ENCODE measurements at regions not wholly inside any gene's neighbourhood (a gene's known extent, or its start where the extent isn't known, plus 50 kb on each side); places are given as distances from the start of the nearest gene placed in this dataset.

DNA sequence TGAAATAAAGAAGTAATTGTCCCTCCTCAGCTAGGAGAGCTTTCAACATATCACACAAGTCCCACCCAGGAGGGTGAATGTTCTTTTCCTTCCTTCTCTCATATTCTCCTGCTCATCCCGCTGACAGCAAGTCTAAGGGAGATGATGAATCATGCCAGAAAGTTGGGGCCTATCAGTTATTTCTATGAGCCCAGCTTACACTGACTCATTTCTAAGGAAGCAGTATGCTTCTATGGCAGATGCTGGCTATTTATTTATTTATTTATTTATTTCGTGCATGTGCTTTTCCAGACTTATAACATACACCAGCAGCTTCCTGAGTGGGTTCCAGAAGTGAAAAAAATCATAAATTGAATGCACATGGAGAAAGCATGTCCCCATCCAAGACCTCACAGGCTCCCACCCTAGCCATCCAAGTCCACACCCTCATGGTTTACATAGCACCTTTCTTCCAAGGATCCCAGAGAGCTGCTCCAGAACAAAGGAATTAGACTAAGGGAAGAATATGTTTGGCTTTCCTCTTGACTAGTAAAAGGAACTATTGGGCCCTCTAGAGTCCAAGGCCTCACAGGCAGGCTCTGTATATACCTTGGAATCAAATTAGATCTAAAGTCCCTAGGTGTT, 1074.2 kb upstream of the ZEB2 start:
- ATAC-seq (peak; percentile 87), DNase-seq (no peak)
- Histone ChIP-seq H3K27me3 (no peaks in the 10 kb centered on the region), H3K9me3 (no peaks in the 10 kb centered on the region), H3K27ac (no peak overlapping the region), H3K4me3 (no peak overlapping the region), H3K4me1 (peaks cover 0 to 11% of the 10 kb centered on the region in 2 donors), H3K36me3 (no peaks in the 10 kb centered on the region)
- intact Hi-C loops (cut with DNase I) = no loop called here
- no peak for TF ChIP-seq CTCF (IDR thresholded peaks at IDR 0.05)

DNA sequence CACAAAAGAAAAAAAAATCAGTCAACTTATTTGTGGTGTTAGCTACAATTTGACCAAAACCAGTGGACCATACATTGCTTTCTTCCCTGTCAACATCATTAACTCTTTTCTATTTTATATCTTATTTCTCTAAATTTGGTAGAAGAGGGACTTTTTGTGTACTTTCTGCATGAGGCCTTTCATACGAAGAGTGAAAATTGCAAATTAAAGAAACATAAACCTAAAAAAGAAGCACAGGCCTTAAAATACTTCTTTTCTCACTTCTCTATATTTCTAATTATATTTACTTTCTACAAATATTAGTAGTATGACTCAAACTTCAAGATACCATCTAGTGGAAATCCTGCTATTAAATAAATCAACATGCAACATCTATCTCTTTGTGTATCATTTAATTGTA, 1073.4 kb upstream of the ZEB2 start:
- peaks cover 0 to 11% of the 10 kb centered on the region in 2 donors for H3K4me1 ChIP-seq

DNA sequence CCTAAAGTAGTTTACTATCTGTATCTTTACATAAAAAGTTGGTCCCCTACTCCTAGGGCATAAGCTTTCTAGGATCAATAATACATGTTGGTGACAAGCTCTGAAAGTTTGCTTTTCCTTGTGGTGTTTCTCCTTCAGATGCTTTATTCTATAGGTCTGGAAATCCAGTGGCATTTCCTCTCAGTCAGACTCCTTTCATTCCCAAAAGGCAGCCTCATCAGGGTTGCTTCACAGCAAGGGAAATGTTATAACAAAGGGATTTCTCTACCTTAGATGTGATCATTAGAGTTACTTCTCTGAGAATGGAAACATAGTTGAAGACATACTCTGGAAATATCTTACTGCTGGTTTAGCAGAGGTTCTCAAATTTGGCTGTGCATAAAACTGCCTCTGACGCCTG, 1072.4 kb upstream of the ZEB2 start:
- ATAC-seq = no peak
- no peak overlapping the region for H3K27ac ChIP-seq
- no peaks in the 10 kb centered on the region for H3K36me3 ChIP-seq
- intact Hi-C loops (cut with DNase I) = no loop called here
- H3K27me3 ChIP-seq = no peaks in the 10 kb centered on the region
- peaks cover 0 to 7% of the 10 kb centered on the region in 2 donors for H3K4me1 ChIP-seq
- no peaks in the 10 kb centered on the region for H3K9me3 ChIP-seq
- no peak overlapping the region for H3K4me3 ChIP-seq
- TF ChIP-seq CTCF (IDR thresholded peaks at IDR 0.05) = no peak
- no peak for DNase-seq

More for the DNA sequence above, 1073.4 kb upstream of the ZEB2 start:
- no peaks in the 10 kb centered on the region for H3K36me3 ChIP-seq
- H3K9me3 ChIP-seq = no peaks in the 10 kb centered on the region
- no peaks in the 10 kb centered on the region for H3K27me3 ChIP-seq
- intact Hi-C loops (cut with DNase I) = no loop called here
- ATAC-seq (no peak), DNase-seq (no peak)
- no peak for TF ChIP-seq CTCF (IDR thresholded peaks at IDR 0.05)
- H3K27ac ChIP-seq = no peak overlapping the region
- no peak overlapping the region for H3K4me3 ChIP-seq

DNA sequence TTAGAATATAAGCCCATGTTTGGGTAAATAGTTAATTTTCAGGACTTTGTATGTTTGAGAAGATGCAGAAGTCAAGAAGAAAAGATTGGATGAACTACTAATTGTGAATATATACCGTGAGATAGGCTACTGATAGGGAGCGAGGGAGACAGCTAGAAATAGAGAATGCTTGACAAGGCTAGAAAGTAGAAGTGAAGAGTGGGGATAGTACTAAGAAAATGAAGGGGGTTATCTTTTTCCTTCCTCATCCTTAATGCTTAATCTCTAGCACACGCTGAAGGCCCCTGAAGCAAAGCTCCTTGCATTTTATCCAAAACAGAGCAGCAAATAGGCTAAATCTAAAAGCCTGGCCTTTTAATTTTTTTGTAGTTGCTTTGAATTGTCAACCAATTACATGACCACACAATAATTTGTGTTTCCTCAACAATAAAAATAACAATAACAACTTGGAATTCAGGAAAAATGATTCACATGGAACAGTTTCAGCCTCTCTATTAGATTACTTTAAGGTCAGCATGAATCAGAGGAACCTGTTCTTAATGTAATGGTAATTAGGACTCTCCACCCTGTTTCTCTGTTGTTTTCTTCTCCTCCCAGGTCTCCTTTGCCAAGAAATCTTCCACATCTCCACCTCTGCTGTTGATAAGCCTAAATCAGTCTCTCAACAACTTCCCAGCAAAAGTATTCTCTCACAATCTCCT, 1071.3 kb upstream of the ZEB2 start:
- TF ChIP-seq CTCF (IDR thresholded peaks at IDR 0.05) = no peak
- Histone ChIP-seq H3K4me1 (peaks cover 0 to 4% of the 10 kb centered on the region in 2 donors), H3K36me3 (no peaks in the 10 kb centered on the region), H3K9me3 (no peaks in the 10 kb centered on the region), H3K27me3 (no peaks in the 10 kb centered on the region), H3K27ac (no peak overlapping the region), H3K4me3 (no peak overlapping the region)
- no peak for DNase-seq
- ATAC-seq = no peak
- intact Hi-C loops (cut with DNase I) = no loop called here

DNA sequence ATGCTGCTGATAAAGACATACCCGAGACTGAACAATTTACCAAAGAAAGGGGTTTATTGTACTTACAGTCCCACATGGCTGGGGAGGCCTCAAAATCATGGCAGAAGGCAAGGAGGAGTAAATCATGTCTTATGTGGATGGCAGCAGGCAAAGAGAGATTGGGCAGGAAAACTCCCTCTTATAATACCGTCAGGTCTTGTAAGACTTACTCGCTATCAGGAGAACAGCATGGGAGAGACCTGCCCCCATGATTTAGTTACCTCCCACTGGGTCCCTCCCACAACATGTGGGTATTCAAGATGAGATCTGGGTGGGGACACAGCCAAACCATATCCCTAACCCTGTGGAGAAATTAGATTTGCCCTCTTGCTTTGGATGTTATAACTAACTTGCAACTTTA, 1068.0 kb upstream of the ZEB2 start:
- no peak for DNase-seq
- no peak overlapping the region for H3K4me3 ChIP-seq

More for the DNA sequence above, 1068.0 kb upstream of the ZEB2 start:
- Histone ChIP-seq H3K36me3 (no peaks in the 10 kb centered on the region), H3K27ac (no peak overlapping the region), H3K4me1 (no peaks in the 10 kb centered on the region), H3K27me3 (no peaks in the 10 kb centered on the region), H3K9me3 (no peaks in the 10 kb centered on the region)
- no peak for TF ChIP-seq CTCF (IDR thresholded peaks at IDR 0.05)
- no peak for ATAC-seq
- intact Hi-C loops (cut with DNase I) = no loop called here

Data from left lung (tissue), 4 donors.